HG02588 (cell line): ENCODE measurements at regions not wholly inside any gene's neighbourhood (a gene's known extent, or its start where the extent isn't known, plus 50 kb on each side); places are given as distances from the start of the nearest gene placed in this dataset.
"Not testable (repeated sequence)": the region's sequence is repeated elsewhere in the genome, so short reads cannot be mapped to it uniquely, and the experiment has no call there.

Source experiments
- ATAC-seq: cut with Tn5 transposase; IDR thresholded peaks from one replicate; pipeline ENCODE4 v1.9.1; 2021; ENCODE audit warnings: mild to moderate bottlenecking, moderate library complexity; ENCODE audit not compliant: unreplicated experiment

DNA sequence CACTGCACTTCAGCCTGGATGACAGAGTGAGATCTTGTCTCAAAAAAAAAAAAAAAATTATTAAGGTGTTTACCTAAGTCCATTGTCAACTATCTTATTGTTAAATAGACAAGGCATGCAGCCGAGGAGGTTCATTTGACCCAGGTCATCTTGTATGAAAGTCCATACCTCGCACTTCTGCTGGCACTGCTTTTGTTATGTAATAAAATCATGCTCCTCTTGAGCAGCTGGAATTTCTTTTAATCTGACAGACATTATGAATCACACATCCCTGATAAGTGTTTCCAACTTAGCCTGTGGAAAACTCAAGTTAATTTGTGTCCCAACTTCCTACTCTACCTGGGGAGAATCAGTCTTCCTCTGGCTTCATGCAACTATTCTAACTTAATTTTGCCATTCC, 315.6 kb upstream of the KLF4 start:
- no peak for ATAC-seq

DNA sequence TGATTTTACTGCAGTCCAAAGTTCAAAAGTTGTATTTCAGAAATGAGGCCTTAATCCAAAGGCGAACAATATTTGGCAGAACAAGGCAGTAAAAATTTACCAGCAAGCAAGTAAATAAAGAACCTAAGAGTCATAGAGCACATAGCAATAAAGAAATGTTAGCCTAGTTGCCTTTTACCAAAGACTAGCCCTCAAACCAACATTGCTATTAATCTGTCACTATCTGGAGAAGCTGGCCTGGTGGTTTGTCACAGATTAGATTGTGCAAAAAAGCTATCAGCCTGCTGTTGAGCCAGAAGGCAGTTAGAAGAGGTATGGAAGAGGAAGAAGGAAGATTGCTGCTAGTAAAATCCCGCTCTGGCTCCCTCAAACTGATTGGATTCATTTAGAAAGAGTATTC, 304.7 kb upstream of the KLF4 start:
- ATAC-seq: no peak

GRCh38 chr9:107793541-107793940, 304.0 kb upstream of the KLF4 start:
- no peak for ATAC-seq

DNA sequence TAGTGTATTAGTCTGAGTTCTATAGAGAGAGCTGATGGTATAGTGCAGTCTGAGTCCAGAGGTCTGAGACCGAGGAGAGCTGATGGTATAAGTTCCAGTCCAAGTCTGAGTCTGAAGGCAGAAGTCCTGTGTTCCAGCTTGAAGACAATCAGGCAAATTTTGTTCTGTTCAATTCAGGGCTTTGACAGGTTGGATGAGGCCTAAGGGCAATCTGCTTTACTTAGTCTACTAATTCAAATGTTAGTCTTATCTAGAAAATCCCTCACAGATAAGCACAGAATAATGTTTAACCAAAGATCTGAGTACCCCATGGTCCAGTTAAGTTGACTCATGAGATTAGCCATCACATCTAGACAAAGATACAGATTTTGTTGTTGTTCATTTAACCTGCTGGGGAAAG, 303.0 kb upstream of the KLF4 start:
- no peak for ATAC-seq

GRCh38 chr9:107792006-107792405, 302.4 kb upstream of the KLF4 start:
- ATAC-seq: no peak

- ATAC-seq: no peak
These were observed 299.6 kb upstream of the KLF4 start for GRCh38 chr9:107789001-107789700.

DNA sequence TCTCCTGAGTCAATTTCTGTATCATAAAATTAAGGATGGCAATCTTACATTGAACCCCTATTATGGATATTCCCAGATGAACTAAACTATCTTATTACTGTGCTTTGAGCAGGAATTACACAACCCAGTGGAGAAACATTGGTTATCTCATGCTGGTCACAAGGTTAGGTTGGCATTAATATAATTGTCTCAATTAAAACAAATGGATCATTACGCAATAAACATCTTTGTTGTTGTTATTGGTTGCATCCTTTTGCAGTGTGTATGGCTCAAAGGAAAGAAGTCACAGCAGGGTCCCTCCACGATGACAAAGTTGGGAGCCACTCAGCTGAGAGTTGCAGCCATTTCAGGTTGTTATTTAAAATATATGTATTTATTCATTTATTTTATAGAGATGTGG, 297.0 kb upstream of the KLF4 start:
- no peak for ATAC-seq

DNA sequence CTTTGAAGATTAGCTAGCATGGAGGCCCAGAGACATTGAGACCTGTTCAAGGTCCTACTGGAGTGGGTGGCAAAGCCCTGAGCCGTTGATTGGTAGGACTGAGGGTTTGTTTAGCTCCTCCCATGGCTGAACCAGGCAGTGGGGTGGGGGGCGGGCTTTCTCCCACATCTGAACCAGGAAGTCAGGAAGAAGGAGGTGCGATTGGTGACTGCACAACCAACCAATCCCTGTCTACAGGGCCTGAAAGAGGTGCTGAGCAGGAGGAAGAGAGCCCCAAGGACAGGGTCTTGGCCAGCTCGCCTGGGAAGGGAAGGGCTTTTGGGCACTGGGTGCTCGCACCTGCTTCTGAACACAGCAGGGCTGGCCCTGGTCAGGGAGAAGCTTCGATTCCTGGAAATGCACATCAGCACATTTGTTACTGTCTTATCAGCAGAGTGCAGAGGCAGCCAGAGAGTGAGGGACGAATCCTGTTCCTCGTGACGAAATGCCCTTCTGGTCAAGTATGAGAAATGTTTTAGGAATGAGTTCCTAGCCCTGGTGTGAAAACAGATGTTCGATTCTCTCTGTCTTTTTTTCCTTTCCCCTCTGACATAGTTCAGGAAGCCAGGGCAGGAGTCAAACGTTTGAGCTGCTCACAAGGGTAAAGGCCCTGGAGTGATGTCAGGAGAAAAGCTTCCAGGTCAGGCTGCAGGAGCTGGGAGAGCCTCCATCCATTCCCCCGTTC, 294.8 kb upstream of the KLF4 start:
- no peak for ATAC-seq

DNA sequence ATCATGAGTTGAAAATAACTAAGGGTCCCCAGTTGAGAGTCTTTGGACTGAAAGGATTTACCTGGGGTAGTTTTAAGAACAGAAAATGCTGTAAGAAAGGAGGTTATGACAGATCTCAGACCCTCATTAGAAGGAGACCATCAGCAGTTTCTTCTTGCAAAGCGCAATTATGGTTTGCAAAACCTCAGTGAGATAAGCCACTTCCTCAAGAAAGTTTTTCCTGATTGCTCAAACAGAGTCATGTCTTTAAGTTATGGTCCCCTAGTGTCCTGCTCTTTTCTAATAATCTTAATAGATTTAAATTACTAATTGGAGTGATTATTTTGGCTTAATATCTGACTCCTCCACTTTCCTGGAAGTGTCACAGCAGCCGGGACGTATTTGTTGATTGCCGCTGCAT, 293.2 kb upstream of the KLF4 start:
- ATAC-seq: no peak

GRCh38 chr9:107782381-107782780, 292.8 kb upstream of the KLF4 start:
- no peak for ATAC-seq

GRCh38 chr9:107780960-107781359, 291.4 kb upstream of the KLF4 start:
- no peak for ATAC-seq

DNA sequence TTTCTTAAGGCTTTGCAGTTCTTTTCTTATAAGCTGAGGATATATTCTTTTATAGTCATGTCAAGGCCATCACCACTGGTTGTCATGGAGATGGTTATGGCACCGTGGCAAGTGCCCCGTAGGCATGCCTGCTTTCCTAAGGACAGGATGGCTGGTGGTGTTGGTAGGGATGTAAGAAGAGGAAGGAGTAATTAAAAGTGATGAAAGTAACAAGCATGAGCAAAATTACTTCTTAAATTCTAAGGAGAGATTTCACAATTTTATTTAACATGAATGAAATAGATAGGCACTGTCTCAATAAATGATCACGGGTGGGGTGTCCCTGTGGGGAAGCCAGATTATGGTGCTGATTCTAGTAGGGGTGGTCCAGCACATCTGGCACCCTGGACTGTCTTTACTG, 290.2 kb upstream of the KLF4 start:
- ATAC-seq: no peak

DNA sequence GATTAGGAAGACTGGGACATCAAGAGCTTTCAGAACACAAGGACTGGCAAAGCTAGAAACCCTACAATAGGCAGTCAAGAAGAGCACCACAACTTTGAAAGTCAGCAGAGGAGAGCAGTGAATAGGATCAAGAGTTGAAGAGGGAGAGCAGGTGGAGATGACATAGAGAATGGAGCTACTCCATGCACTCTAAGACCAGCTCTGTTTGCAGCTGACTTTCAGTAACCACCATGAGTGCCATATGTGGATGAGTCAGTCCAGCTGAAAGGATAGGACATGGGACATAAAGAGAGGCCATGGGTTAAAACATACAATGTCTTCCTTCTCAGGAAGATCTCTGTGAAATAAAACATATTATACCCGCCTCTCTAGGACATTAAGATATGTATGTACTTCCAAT, 289.1 kb upstream of the KLF4 start:
- no peak for ATAC-seq

DNA sequence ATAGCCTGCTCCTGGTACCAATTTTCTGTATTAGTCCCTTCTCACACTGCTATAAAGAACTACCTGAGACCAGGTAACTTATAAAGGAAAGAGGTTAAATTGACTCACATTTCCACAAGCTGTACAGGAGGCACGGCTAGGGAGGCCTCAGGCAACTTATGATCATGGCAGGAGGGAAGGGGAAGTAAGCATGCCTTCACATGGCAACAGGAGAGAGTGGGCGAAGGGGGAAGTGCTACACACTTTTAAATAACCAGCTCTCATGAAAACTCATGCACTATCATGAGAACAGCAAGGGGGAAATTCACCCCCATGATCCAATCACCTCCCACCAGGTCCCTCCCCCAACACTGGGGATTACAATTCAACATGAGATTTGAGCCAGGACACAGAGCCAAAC, 284.5 kb upstream of the KLF4 start:
- ATAC-seq: not testable (repeated sequence)

GRCh38 chr9:107772988-107773387, 283.4 kb upstream of the KLF4 start:
- no peak for ATAC-seq

GRCh38 chr9:107770716-107771115, 281.1 kb upstream of the KLF4 start:
- no peak for ATAC-seq

DNA sequence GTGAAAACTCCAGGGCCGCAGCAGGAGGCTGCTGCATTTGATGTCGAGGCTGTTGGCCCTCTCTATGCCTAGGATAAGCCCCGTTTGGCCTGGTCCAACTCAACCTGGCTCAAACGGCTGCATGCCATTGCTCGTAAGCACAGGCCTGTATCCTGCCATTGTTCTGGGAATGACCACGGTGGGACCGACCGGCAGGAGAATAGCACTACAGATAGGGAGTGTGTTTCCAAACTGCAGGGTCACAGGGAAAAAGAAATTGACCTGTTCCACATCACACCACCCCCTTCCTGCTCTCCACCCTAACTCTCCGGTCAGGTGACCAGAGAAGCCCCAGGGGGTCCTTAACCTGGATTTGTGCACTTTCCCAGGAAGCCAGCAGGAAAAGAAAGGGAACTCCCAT, 278.7 kb upstream of the KLF4 start:
- no peak for ATAC-seq

- no peak for ATAC-seq
These were observed 278.1 kb upstream of the KLF4 start for GRCh38 chr9:107767711-107768110.

GRCh38 chr9:107763469-107763868, 273.9 kb upstream of the KLF4 start:
- ATAC-seq: not testable (repeated sequence)

DNA sequence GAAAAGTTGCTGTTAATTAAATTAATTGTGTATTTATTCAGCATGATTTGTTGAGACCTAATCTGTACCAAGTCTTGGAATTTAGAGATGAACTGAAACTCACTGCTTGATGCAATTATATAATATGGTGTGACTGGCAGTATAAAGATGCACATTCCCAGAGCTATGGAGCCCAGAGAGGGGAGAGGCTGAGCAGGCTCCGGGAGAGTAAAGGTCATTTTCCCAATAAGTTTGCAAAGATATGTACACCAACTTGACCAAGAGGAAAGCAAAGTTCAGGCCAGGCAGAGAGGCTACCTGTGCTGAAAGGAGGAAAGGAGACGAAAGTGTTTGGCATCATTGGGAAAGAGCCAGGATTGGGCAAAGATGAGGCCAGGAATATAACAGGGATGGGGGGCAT, 271.7 kb upstream of the KLF4 start:
- ATAC-seq: no peak

DNA sequence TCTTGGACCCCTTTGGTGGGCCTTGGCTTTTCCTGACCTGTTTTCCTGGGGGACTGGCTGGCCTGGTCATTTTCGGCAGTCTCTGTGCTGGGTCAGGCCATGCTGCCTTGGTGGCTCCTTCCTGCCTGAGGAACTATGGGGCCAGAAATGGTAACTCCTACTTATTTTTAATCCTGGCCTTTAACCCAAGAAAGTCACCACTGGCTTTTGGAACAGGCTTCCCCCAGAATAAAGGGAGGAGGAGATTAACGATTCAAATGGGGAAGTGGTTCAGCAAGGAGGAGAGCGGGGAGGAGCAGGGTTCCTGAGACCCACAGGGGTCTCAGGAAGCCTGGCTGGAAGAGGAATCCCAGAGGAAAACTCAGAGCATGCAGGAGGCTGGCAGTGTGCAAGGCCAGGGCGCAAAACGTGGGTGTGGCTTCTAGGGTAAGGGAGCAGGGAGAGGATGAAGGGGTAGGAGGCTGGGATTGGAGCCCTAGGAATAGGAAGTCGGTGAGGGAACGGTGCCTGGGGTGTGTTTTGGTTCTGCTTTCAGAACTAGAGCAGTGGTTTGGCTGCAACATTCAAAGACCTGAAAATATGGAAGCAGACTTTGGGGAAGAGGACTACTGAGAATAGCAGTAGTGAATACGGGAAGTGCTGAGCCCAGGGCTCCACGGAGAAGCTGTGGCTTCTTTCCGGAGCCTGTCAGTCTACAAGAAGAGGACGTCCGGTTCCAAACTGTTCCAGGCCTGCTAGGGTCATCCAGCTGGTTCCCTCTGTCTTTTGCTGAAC, 271.1 kb upstream of the KLF4 start:
- ATAC-seq: no peak

- no peak for ATAC-seq
These were observed 270.2 kb upstream of the KLF4 start for GRCh38 chr9:107759823-107760166.
